GM20000 (cell line): ENCODE measurements at regions not wholly inside any gene's neighbourhood (a gene's known extent, or its start where the extent isn't known, plus 50 kb on each side); places are given as distances from the start of the nearest gene placed in this dataset.

Experiments used
- DNase-seq: peaks from one replicate; pipeline ENCODE4 v3.0.0; 2012; ENCODE audit warnings: low spot score
- TF ChIP-seq, protein P1 (sequence below): IDR thresholded peaks from 2 replicates; pipeline ENCODE4 v1.5.1; 2012; ENCODE audit warnings: mild to moderate bottlenecking, control low read depth; ENCODE audit errors: extremely low read depth, missing control alignments

DNA sequence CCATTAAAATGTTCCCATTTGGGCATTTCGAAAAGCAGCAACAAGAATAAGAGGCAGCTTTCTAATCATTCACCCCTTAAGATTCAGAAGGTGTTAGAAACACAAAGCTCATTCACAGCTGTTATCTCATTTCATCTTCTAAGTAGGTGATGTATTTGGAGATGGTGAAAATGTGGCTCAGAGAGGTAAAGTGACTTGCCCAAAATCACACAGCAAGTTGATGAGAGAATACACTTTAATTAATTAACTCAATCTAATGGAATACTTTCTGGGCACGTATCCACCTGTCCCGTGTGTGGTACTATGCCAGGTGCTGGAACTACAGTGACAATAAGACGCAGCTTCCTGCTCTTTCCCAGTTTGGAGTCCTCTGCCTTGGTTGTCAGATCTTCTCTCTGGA, 147.4 kb upstream of the LRFN2 start:
- DNase-seq: no peak
- TF ChIP-seq, protein P1, sequence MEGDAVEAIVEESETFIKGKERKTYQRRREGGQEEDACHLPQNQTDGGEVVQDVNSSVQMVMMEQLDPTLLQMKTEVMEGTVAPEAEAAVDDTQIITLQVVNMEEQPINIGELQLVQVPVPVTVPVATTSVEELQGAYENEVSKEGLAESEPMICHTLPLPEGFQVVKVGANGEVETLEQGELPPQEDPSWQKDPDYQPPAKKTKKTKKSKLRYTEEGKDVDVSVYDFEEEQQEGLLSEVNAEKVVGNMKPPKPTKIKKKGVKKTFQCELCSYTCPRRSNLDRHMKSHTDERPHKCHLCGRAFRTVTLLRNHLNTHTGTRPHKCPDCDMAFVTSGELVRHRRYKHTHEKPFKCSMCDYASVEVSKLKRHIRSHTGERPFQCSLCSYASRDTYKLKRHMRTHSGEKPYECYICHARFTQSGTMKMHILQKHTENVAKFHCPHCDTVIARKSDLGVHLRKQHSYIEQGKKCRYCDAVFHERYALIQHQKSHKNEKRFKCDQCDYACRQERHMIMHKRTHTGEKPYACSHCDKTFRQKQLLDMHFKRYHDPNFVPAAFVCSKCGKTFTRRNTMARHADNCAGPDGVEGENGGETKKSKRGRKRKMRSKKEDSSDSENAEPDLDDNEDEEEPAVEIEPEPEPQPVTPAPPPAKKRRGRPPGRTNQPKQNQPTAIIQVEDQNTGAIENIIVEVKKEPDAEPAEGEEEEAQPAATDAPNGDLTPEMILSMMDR: no peak

DNA sequence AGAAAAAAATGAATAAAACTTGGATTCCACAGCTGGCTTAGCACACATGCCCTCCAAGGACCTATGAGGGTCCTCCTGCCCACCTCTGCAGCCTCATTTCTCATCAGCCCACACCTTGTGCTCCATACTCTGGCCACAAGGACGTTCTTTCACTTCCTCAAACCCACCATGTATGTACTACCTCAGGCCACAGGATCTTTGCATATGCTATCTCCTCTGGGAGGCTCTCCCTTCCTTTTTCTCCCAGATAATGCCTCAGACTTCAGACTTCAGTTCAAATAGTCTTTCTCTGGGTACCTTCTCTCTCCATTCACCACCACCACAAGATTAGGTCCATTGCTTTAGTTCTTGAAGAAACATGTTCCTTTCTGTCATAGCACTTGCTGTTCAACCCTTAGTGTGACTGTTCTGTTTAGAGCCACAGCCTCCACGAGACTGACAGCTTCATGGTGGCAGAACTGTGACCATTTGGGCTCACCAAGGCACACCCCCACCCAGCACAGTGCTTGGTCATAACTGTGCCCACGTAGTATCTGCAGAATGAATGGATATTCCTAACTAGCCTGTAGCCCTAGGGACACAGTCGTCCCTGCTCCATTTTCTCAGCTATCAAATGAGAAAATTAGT, 146.7 kb upstream of the LRFN2 start:
- no peak for DNase-seq
- TF ChIP-seq, protein P1: no peak

DNA sequence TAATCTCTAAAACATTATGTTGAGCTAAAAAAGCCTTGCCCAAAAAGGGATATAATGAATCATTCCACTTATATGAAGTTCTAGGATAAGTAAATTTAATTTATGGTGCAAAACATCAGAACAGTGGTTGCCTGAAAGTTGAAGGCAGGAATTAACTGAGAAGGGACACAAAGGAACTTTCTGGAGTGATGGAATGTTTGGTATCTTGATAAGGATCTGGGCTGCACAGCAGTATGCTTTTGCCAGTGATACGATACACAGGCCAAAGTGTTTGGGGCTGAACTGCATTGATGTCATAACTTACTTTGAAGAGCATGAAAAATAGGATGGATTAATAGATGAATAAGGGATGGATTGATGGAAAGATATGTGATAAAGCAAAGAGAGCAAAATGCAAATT, 146.1 kb upstream of the LRFN2 start:
- TF ChIP-seq, protein P1: no peak
- DNase-seq: no peak

DNA sequence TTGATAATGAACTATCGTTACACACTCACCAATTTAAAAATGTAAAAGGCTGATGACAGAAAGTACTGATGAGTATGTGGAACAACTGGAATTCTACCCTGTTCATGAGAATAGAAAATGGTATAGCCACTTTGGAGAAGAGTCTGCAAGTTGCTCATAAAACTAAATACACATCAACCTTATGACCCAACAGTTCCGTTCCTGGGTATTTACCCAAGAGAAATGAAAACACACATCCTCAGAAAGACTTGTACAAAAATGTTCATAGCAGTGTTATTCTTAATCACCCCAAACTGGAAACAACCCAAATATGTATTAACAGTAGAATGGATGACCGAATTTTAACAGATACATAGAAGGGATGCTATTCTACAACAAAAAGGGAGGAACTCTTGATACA, 145.7 kb upstream of the LRFN2 start:
- TF ChIP-seq, protein P1: no peak
- no peak for DNase-seq

DNA sequence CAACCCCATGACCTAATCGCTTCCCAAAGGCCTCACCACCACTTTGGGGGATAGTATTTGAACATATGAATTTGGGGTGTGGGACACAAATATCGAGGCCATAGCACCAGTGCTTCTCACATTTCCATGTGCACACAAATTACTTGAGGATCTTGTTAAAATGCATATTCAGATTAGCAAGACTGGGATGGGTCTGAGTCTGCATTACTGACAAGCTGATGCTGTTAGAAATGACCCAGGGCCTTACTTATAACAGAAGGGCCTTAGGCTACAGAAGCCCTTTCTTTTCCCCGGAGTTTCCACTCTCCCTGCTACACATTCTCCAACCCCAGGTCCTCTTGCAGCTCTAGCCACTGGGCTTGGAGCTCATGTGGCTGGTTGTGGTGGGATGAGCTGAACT, 141.5 kb upstream of the LRFN2 start:
- TF ChIP-seq, protein P1: no peak
- no peak for DNase-seq

DNA sequence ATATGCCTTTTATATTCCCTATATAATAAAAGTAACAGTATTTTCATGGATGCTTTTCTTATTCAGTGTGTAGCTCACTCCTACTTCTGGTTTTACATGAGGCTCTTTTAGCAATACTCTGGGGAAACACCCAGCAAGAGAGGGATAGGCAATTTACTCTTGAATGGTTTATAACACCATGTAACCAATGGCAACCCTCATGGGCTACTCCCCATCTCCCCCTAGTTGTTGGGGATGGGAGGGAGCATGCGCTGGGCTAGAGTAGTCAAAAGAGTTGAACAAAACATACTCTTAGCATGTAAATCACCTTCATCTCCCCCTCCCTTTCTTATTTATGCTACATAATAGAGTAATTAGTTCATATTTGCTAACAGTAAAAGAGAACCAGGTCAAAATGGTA, 140.1 kb upstream of the LRFN2 start:
- TF ChIP-seq, protein P1: no peak
- no peak for DNase-seq

DNA sequence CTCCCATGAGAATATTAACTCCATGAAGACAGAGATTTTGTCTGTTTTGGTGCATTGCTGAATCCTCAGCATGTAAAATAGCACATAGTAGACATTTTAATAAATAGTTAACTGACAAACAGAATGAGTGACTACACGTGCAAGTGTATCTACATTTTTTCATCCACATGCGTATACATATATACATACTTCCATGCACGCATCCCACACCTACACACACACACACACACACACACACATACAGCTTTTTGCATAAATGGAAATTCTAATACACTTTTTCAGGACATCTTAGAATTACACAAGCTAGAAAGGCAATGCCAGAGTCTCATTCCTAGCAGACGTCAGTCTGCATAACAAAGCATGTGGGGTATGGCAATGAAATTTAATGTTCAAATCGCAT, 139.7 kb upstream of the LRFN2 start:
- DNase-seq: no peak
- TF ChIP-seq, protein P1: no peak
